Peyer's patch (tissue), 4 donors: ENCODE measurements at regions not wholly inside any gene's neighbourhood (a gene's known extent, or its start where the extent isn't known, plus 50 kb on each side); places are given as distances from the start of the nearest gene placed in this dataset.

Experiments used
- POLR2A ChIP-seq, 2 donors: fragments of 450-650 bp; IDR thresholded peaks; one replicate each; pipeline ENCODE4 v1.5.1; 2017; ENCODE audit warnings: antibody characterized with exemption in 2 of 2, mild to moderate bottlenecking in 2 of 2, moderate library complexity in 2 of 2
- TF ChIP-seq, protein P1 (sequence below), 6 experiments: fragments of 450-650 bp in 4 of 6; fragments of 200-600 bp in 2 of 6; sonication (generic) in 1 of 6; IDR thresholded peaks; one replicate each; pipeline ENCODE4 v1.5.1; 2017 to 2019; ENCODE audit warnings: antibody characterized with exemption in 6 of 6, mild to moderate bottlenecking in 3 of 6, moderate library complexity in 1 of 6

DNA sequence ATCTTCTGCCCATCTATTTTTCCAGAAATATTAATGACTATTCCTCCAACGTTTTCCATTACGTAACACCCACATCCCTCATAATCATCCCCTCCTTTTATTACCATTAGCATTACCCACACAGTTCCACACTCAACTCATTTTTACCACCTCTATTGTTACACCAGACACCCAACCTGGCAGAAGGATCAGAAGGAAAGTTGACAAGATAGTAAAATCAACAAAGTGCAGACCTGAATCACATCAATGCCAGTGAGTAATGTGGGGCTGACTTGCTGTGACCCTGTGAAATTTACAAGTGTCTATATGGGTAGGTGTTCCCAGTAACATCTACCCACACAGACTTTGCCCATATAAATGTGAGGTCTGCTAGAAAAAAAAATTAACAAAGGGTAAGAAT lies 568.2 kb downstream of the MAFB start:
- TF ChIP-seq, protein P1, sequence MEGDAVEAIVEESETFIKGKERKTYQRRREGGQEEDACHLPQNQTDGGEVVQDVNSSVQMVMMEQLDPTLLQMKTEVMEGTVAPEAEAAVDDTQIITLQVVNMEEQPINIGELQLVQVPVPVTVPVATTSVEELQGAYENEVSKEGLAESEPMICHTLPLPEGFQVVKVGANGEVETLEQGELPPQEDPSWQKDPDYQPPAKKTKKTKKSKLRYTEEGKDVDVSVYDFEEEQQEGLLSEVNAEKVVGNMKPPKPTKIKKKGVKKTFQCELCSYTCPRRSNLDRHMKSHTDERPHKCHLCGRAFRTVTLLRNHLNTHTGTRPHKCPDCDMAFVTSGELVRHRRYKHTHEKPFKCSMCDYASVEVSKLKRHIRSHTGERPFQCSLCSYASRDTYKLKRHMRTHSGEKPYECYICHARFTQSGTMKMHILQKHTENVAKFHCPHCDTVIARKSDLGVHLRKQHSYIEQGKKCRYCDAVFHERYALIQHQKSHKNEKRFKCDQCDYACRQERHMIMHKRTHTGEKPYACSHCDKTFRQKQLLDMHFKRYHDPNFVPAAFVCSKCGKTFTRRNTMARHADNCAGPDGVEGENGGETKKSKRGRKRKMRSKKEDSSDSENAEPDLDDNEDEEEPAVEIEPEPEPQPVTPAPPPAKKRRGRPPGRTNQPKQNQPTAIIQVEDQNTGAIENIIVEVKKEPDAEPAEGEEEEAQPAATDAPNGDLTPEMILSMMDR (IDR thresholded peaks at IDR 0.05), result no peak
- TF ChIP-seq POLR2A (IDR thresholded peaks at IDR 0.05), result no peak
